ENCODE measurements at regions not wholly inside any gene's neighbourhood (a gene's known extent, or its start where the extent isn't known, plus 50 kb on each side); places are given as distances from the start of the nearest gene placed in this dataset.

GRCh38 chr15:46660096-46660842 lies 1025.4 kb downstream of the SQOR start:
- Histone ChIP-seq H3K27ac (no peak overlapping the region), H3K4me1 (no peaks in the 10 kb centered on the region), H3K36me3 (no peaks in the 10 kb centered on the region), H3K9me3 (no peaks in the 10 kb centered on the region), H3K27me3 (no peaks in the 10 kb centered on the region), H3K4me3 (no peak overlapping the region)
- intact Hi-C loops (cut with DNase I): no loop called here
- no peak for TF ChIP-seq POLR2A (IDR thresholded peaks at IDR 0.05)
- TF ChIP-seq CTCF (IDR thresholded peaks at IDR 0.05): no peak
- no peak for DNase-seq

- no peaks in the 10 kb centered on the region for H3K27me3 ChIP-seq
- no peaks in the 10 kb centered on the region for H3K4me1 ChIP-seq
- intact Hi-C loops (cut with DNase I): no loop called here
- no peaks in the 10 kb centered on the region for H3K36me3 ChIP-seq
- 60 to 70% methylated on average over 2 of the region's 2 CpGs for WGBS, 2 donors
- TF ChIP-seq POLR2A (IDR thresholded peaks at IDR 0.05) (no peak), CTCF (IDR thresholded peaks at IDR 0.05) (no peak)
- H3K9me3 ChIP-seq: no peaks in the 10 kb centered on the region
- H3K4me3 ChIP-seq: no peak overlapping the region
- no peak overlapping the region for H3K27ac ChIP-seq
- no peak for DNase-seq
Measured at GRCh38 chr15:46670258-46670657, 1035.4 kb downstream of the SQOR start.

GRCh38 chr15:46671336-46671735 lies 1036.5 kb downstream of the SQOR start:
- DNase-seq: no peak
- no peak overlapping the region for H3K4me3 ChIP-seq
- TF ChIP-seq CTCF (IDR thresholded peaks at IDR 0.05): no peak
- no peak for TF ChIP-seq POLR2A (IDR thresholded peaks at IDR 0.05)
- H3K36me3 ChIP-seq: no peaks in the 10 kb centered on the region
- H3K4me1 ChIP-seq: no peaks in the 10 kb centered on the region
- no peak overlapping the region for H3K27ac ChIP-seq
- WGBS, 2 donors: 60 to 85% methylated on average over 1 of the region's 1 CpG
- intact Hi-C loops (cut with DNase I): no loop called here
- H3K9me3 ChIP-seq: no peaks in the 10 kb centered on the region
- H3K27me3 ChIP-seq: no peaks in the 10 kb centered on the region

- intact Hi-C loops (cut with DNase I): no loop called here
- TF ChIP-seq POLR2A (IDR thresholded peaks at IDR 0.05) (no peak), CTCF (IDR thresholded peaks at IDR 0.05) (no peak)
Measured at GRCh38 chr15:46672041-46672440, 1037.2 kb downstream of the SQOR start.

GRCh38 chr15:46676233-46677206 lies 1040.8 kb upstream of the SEMA6D start:
- H3K27ac ChIP-seq: no peak overlapping the region
- H3K9me3 ChIP-seq: no peaks in the 10 kb centered on the region
- intact Hi-C loops (cut with DNase I): no loop called here
- H3K36me3 ChIP-seq: no peaks in the 10 kb centered on the region
- H3K4me1 ChIP-seq: no peaks in the 10 kb centered on the region
- TF ChIP-seq POLR2A (IDR thresholded peaks at IDR 0.05) (no peak), CTCF (IDR thresholded peaks at IDR 0.05) (no peak)
- WGBS, 2 donors: 77 to 79% methylated on average over 9 of the region's 9 CpGs
- H3K27me3 ChIP-seq: no peaks in the 10 kb centered on the region
- DNase-seq: no peak
- no peak overlapping the region for H3K4me3 ChIP-seq

More at GRCh38 chr15:46672041-46672440, 1037.2 kb downstream of the SQOR start:
- H3K4me1 ChIP-seq: no peaks in the 10 kb centered on the region
- no peak overlapping the region for H3K27ac ChIP-seq
- H3K27me3 ChIP-seq: no peaks in the 10 kb centered on the region
- no peaks in the 10 kb centered on the region for H3K36me3 ChIP-seq
- WGBS, 2 donors: 46 to 50% methylated on average over 5 of the region's 5 CpGs
- DNase-seq: no peak
- H3K9me3 ChIP-seq: no peaks in the 10 kb centered on the region
- no peak overlapping the region for H3K4me3 ChIP-seq

Measured in esophagus squamous epithelium (tissue), 5 donors.